AG04450 (cell line): ENCODE measurements at regions not wholly inside any gene's neighbourhood (a gene's known extent, or its start where the extent isn't known, plus 50 kb on each side); places are given as distances from the start of the nearest gene placed in this dataset.

Source experiments
- CTCF ChIA-PET: fragments of 300-600, 350-600 bp; formaldehyde crosslinking; extraction: SDS; loops from one replicate; lab custom pipeline; 2022; ENCODE audit warnings: antibody characterized with exemption, inconsistent platforms; lab: Charles Lee
- POLR2A ChIA-PET: fragments of 350-600 bp; formaldehyde crosslinking; extraction: SDS; loops from one replicate; lab custom pipeline; 2021; ENCODE audit warnings: antibody characterized with exemption, inconsistent platforms; lab: Yijun Ruan, JAX
- DNase-seq: peaks from one replicate; pipeline ENCODE4 v3.0.0-alpha.2; 2011; ENCODE audit warnings: low read depth, low spot score
- H3K27ac ChIP-seq: one replicate; pipeline ENCODE4 v1.5.1; 2012; ENCODE audit warnings: low read depth, low read length, control low read depth
- H3K27me3 ChIP-seq: one replicate; pipeline ENCODE4 v1.6.0; 2012; ENCODE audit warnings: low read length; ENCODE audit not compliant: control insufficient read depth, insufficient read depth
- H3K4me3 ChIP-seq: 2 replicates; pipeline ENCODE4 v1.5.1; 2011; ENCODE audit warnings: mild to moderate bottlenecking, low read depth, low read length, control low read depth
- H3K9me3 ChIP-seq: 2 replicates; pipeline ENCODE4 v1.5.1; 2012; ENCODE audit warnings: low read length; ENCODE audit not compliant: control insufficient read depth, insufficient read depth
- CTCF ChIP-seq: IDR thresholded peaks from 2 replicates; pipeline ENCODE4 v1.5.1; 2011; ENCODE audit warnings: low read depth, low read length, control low read depth, inconsistent platforms

GRCh38 chr14:104244221-104245011 lies 106.0 kb downstream of the KIF26A start:
- CTCF ChIA-PET = no interaction called here
- no peaks in the 10 kb centered on the region for H3K27me3 ChIP-seq
- H3K4me3 ChIP-seq = no peak overlapping the region
- POLR2A ChIA-PET = no interaction called here
- H3K27ac ChIP-seq = no peak overlapping the region
- no peak for TF ChIP-seq CTCF
- DNase-seq = no peak
- peaks cover 62% of the 10 kb centered on the region for H3K9me3 ChIP-seq

DNA sequence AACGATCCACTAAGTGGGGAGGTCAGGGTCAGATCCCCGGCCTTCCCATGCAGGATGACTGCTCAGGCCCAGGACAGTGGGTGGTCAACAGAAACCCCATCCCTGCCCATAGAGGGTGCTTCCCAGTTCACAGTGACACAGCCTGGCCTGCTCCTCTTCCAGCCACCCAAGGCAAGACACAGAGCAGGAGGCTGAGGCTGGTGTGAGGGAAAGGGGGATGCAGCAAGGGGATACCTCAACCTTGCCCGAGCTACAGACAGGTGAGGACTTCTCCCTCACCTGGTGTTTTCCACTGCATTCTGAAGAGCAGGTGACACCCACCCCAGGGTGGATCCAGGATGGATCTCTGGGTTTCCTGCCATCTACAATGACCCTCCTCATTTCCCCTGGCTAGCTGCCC lies 106.7 kb downstream of the KIF26A start:
- Histone ChIP-seq H3K9me3 (peaks cover 62% of the 10 kb centered on the region), H3K4me3 (no peak overlapping the region), H3K27me3 (no peaks in the 10 kb centered on the region), H3K27ac (no peak overlapping the region)
- ChIA-PET POLR2A (no interaction called here), CTCF (no interaction called here)
- no peak for DNase-seq
- no peak for TF ChIP-seq CTCF

- POLR2A ChIA-PET = no interaction called here
Measured at GRCh38 chr14:104245723-104246122, 107.3 kb downstream of the KIF26A start.

DNA sequence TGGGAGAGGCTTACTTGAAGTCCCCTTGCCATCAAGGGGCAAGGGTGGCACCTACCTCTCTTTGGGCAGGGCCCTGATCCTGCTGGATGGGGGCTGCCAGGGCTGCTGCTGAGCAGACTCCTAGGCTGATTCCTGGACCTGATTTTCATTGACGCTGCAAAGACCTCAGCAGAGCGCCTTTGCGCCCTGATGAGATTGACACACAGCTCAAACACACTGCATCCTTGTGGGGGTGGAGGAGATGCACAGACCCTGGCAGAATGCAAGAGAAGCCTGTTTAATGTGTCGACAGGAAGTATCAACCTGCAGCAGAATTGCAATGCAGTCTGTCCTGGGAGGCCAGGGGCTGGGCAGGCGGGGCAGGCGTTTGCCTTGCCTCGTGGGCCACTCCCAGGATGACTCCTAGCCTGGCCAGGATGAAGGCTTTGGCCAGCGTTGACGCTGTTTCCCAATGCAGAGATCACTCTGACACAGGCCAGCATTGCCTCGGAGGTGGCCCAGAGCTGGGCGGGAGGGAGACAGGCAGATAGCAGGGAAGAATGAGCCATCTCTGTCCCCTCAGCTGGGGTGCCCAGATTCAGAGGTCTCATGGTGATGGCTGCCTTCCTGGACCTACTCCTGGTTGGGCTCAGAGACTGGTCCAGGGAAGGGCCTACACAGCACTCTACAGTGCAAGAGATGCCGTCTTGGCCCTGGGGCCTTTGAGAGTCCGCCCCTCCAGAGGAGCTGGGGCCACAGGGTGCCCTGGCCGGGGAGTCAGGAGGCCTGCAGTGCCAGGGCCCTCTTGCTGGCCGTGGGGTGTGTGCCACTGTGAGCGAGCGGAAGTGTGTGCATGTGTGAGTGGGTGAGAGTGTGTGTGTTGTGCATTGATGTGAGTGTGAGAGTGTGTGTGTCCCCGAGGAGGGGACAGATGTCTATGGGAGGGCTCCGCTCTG lies 108.3 kb downstream of the KIF26A start:
- ChIA-PET POLR2A (no interaction called here), CTCF (no interaction called here)
- Histone ChIP-seq H3K9me3 (peaks cover 66% of the 10 kb centered on the region), H3K27ac (no peak overlapping the region), H3K4me3 (no peak overlapping the region), H3K27me3 (no peaks in the 10 kb centered on the region)
- DNase-seq = no peak
- TF ChIP-seq CTCF = no peak

More at GRCh38 chr14:104245723-104246122, 107.3 kb downstream of the KIF26A start:
- H3K27me3 ChIP-seq = no peaks in the 10 kb centered on the region
- peaks cover 65% of the 10 kb centered on the region for H3K9me3 ChIP-seq
- H3K4me3 ChIP-seq = no peak overlapping the region
- CTCF ChIA-PET = no interaction called here
- no peak for DNase-seq
- TF ChIP-seq CTCF = no peak
- H3K27ac ChIP-seq = no peak overlapping the region
